ENCODE measurements at regions not wholly inside any gene's neighbourhood (a gene's known extent, or its start where the extent isn't known, plus 50 kb on each side); places are given as distances from the start of the nearest gene placed in this dataset.

GRCh38 chr7:45267262-45267661, 109.7 kb downstream of the RAMP3 start (continued):
- TF ChIP-seq ZNF687 (IDR thresholded peaks at IDR 0.05) (no peak), FOS (IDR thresholded peaks at IDR 0.05; ENCODE audit: borderline replicate concordance, extremely low read depth, insufficient read length) (no peak)

- DNase-seq (ENCODE audit: low read depth, low spot score): no peak
- H3K27me3 ChIP-seq (replicated peaks in 1 of 2; ENCODE audit: control insufficient read depth in 2 of 2, insufficient read depth in 2 of 2, low read length in 1 of 2): peaks cover 0 to 2% of the 10 kb centered on the region in 2 experiments; a peak in 2 of 4 replicates
- H2AFZ ChIP-seq (ENCODE audit: control insufficient read depth, low read depth, low read length): no peak overlapping the region
- no peaks in the 10 kb centered on the region for H3K79me2 ChIP-seq (ENCODE audit: control insufficient read depth, insufficient read depth, low read length)
- POLR2A ChIA-PET: no interaction called here
- no peak for ATAC-seq
- no peak overlapping the region for H3K27ac ChIP-seq (ENCODE audit: control insufficient read depth, insufficient read depth)
- in situ Hi-C loops (cut with MboI): no loop called here
- TF ChIP-seq JUND (IDR thresholded peaks at IDR 0.05; ENCODE audit: low read depth, low read length): no peak
- TF ChIP-seq FOXM1 (IDR thresholded peaks at IDR 0.05; ENCODE audit: low read depth, low read length): no peak
- SMC1A ChIA-PET (ENCODE audit: uncharacterized antibody, unreplicated experiment): no interaction called here
- H3K4me1 ChIP-seq (ENCODE audit: control insufficient read depth, insufficient read depth, low read length): no peaks in the 10 kb centered on the region
- FAIRE-seq: no peak
- H4K20me1 ChIP-seq (ENCODE audit: control insufficient read depth, insufficient read depth): no peaks in the 10 kb centered on the region
- no peaks in the 10 kb centered on the region; the same call in 2 of the 3 replicates for H3K9me3 ChIP-seq (replicated peaks; ENCODE audit: control insufficient read depth, insufficient read depth, low read length)
- H3K9ac ChIP-seq (ENCODE audit: control insufficient read depth, insufficient read depth, low read length): no peak overlapping the region
- BruUV-seq (replicated peaks): no TSS peak
- no peak overlapping the region for H3K4me2 ChIP-seq (ENCODE audit: control insufficient read depth, insufficient read depth)
- CTCF ChIA-PET: no interaction called here
- no peak overlapping the region for H3K4me3 ChIP-seq
- 29% methylated on average over 3 of the region's 3 CpGs for WGBS (ENCODE audit: insufficient coverage, insufficient replicate concordance, low lambda C conversion rate, missing lambda C conversion rate)
- intact Hi-C loops (cut with micrococcal nuclease; ENCODE audit: unreplicated experiment): no loop called here
- RAD21 ChIA-PET (ENCODE audit: unreplicated experiment): no interaction called here
- H3K36me3 ChIP-seq (ENCODE audit: control insufficient read depth in 2 of 2, insufficient read depth in 2 of 2, low read length in 1 of 2): no peaks in the 10 kb centered on the region
Observed at GRCh38 chr7:45268013-45268412, 110.4 kb downstream of the RAMP3 start.

Measured in GM12878 (cell line).